GM12891 (cell line): ENCODE measurements at regions not wholly inside any gene's neighbourhood (a gene's known extent, or its start where the extent isn't known, plus 50 kb on each side); places are given as distances from the start of the nearest gene placed in this dataset.

Experiments
- DNase-seq: peaks from one replicate; pipeline ENCODE4 v3.0.0; 2011; ENCODE audit warnings: low spot score; ENCODE audit not compliant: insufficient read length
- FAIRE-seq: peaks from 2 replicates; lab custom pipeline; 2011; peaks lifted over from hg19 to GRCh38; lab: Jason Lieb, UNC
- PAX5 ChIP-seq: IDR thresholded peaks from 2 replicates; pipeline ENCODE4 v1.6.1; 2011; ENCODE audit warnings: low read length, moderate library complexity, mild to moderate bottlenecking; ENCODE audit not compliant: insufficient read depth, severe bottlenecking
- POLR2A ChIP-seq: IDR thresholded peaks from 2 replicates; pipeline ENCODE4 v1.6.1; 2011; ENCODE audit warnings: low read depth, low read length, control low read depth
- POLR2AphosphoS5 ChIP-seq: IDR thresholded peaks from 2 replicates; pipeline ENCODE4 v1.6.1; 2011; ENCODE audit warnings: low read depth, low read length, control low read depth
- POU2F2 ChIP-seq: IDR thresholded peaks from 2 replicates; pipeline ENCODE4 v1.6.1; 2011; ENCODE audit warnings: low read depth, mild to moderate bottlenecking, control low read depth, low read length, moderate library complexity
- SPI1 ChIP-seq: IDR thresholded peaks from 2 replicates; pipeline ENCODE4 v1.6.1; 2011; ENCODE audit warnings: low read depth, low read length, control low read depth
- TAF1 ChIP-seq: IDR thresholded peaks from 2 replicates; pipeline ENCODE4 v1.6.1; 2011; ENCODE audit warnings: low read depth, low read length, control low read depth

- FAIRE-seq (no peak), DNase-seq (no peak)
- TF ChIP-seq PAX5, result no peak
- no peak for TF ChIP-seq POLR2A
- TF ChIP-seq TAF1, result no peak
- TF ChIP-seq POLR2AphosphoS5, result no peak
- no peak for TF ChIP-seq POU2F2
- TF ChIP-seq SPI1, result no peak
Measured at GRCh38 chr12:83979785-83980184, 932.8 kb downstream of the SLC6A15 start.

- no peak for TF ChIP-seq POLR2AphosphoS5
- no peak for TF ChIP-seq TAF1
- no peak for TF ChIP-seq POLR2A
- no peak for TF ChIP-seq PAX5
- no peak for TF ChIP-seq POU2F2
- no peak for TF ChIP-seq SPI1
- DNase-seq (no peak), FAIRE-seq (no peak)
Measured at GRCh38 chr12:83971781-83972180, 940.8 kb downstream of the SLC6A15 start.

GRCh38 chr12:83960767-83961166 lies 951.8 kb downstream of the SLC6A15 start:
- DNase-seq (no peak), FAIRE-seq (no peak)
- TF ChIP-seq SPI1 (no peak), TAF1 (no peak), PAX5 (no peak), POLR2A (no peak), POU2F2 (no peak), POLR2AphosphoS5 (no peak)

GRCh38 chr12:83958997-83959396 lies 953.6 kb downstream of the SLC6A15 start:
- TF ChIP-seq PAX5, result no peak
- TF ChIP-seq POLR2A, result no peak
- no peak for TF ChIP-seq SPI1
- TF ChIP-seq POU2F2, result no peak
- no peak for TF ChIP-seq TAF1
- no peak for TF ChIP-seq POLR2AphosphoS5
- FAIRE-seq (no peak), DNase-seq (no peak)

GRCh38 chr12:83954956-83955601 lies 957.5 kb downstream of the SLC6A15 start:
- FAIRE-seq, result no peak
- TF ChIP-seq POLR2A, result no peak
- TF ChIP-seq POU2F2, result no peak
- no peak for TF ChIP-seq PAX5
- no peak for TF ChIP-seq POLR2AphosphoS5
- DNase-seq, result no peak

GRCh38 chr12:83954071-83954789 lies 958.4 kb downstream of the SLC6A15 start:
- TF ChIP-seq POLR2A (no peak), POLR2AphosphoS5 (no peak), PAX5 (no peak), SPI1 (no peak), TAF1 (no peak), POU2F2 (no peak)
- FAIRE-seq (no peak), DNase-seq (no peak)

- TF ChIP-seq PAX5 (no peak), SPI1 (no peak), POLR2A (no peak), POU2F2 (no peak), TAF1 (no peak), POLR2AphosphoS5 (no peak)
- FAIRE-seq (no peak), DNase-seq (no peak)
Measured at GRCh38 chr12:83945871-83946270, 966.7 kb downstream of the SLC6A15 start.

- FAIRE-seq, result no peak
- no peak for DNase-seq
- no peak for TF ChIP-seq PAX5
- TF ChIP-seq POLR2AphosphoS5, result no peak
- no peak for TF ChIP-seq TAF1
- no peak for TF ChIP-seq SPI1
- no peak for TF ChIP-seq POLR2A
- no peak for TF ChIP-seq POU2F2
Measured at GRCh38 chr12:83939718-83940117, 972.9 kb downstream of the SLC6A15 start.

- DNase-seq (no peak), FAIRE-seq (no peak)
- TF ChIP-seq TAF1 (no peak), SPI1 (no peak), PAX5 (no peak), POU2F2 (no peak), POLR2AphosphoS5 (no peak), POLR2A (no peak)
Measured at GRCh38 chr12:83933615-83934014, 979.0 kb downstream of the SLC6A15 start.

- DNase-seq (no peak), FAIRE-seq (no peak)
- TF ChIP-seq TAF1 (no peak), SPI1 (no peak), POLR2AphosphoS5 (no peak), POU2F2 (no peak), PAX5 (no peak), POLR2A (no peak)
Measured at GRCh38 chr12:83932011-83932410, 980.6 kb downstream of the SLC6A15 start.
